HepG2 (cell line): ENCODE measurements at regions not wholly inside any gene's neighbourhood (a gene's known extent, or its start where the extent isn't known, plus 50 kb on each side); places are given as distances from the start of the nearest gene placed in this dataset.

Source experiments
- ATAC-seq: fragments of 200-7000 bp; cut with Tn5 transposase; 3 replicates; pipeline ENCODE4 v1.9.1; 2020; ENCODE audit warnings: mild to moderate bottlenecking, moderate library complexity
- BruUV-seq: library from RNA; stranded (reverse); fragments of 400-500 nt; replicated peaks from 2 replicates; lab custom pipeline; 2021; lab: Mats Ljungman, UMichigan
- CTCF ChIA-PET: fragments of 300-600 bp; formaldehyde crosslinking; extraction: SDS; loops from one replicate; lab custom pipeline; 2021; ENCODE audit warnings: low total read pairs, inconsistent platforms, low intra/inter-chr PET ratio; lab: Yijun Ruan, JAX
- POLR2A ChIA-PET: fragments of 350-600 bp; sonication (Branson Sonifier 250); formaldehyde crosslinking; loops from one replicate; lab custom pipeline; 2020; ENCODE audit warnings: antibody characterized with exemption, inconsistent platforms; lab: Yijun Ruan, JAX
- DNase-seq: peaks from one replicate; pipeline ENCODE4 v3.0.0-alpha.2; 2015; ENCODE audit warnings: low spot score
- FAIRE-seq: peaks from 3 replicates; lab custom pipeline; 2011; peaks lifted over from hg19 to GRCh38; lab: Jason Lieb, UNC
- H2AFZ ChIP-seq: one replicate; pipeline ENCODE4 v1.6.1; 2011; ENCODE audit warnings: low read length, inconsistent platforms
- H3K27ac ChIP-seq: fragments of 300-600 bp; 3 replicates; pipeline ENCODE4 v1.8.0; 2011; ENCODE audit warnings: mixed run types, mild to moderate bottlenecking, mixed read lengths, low read length, inconsistent platforms; ENCODE audit not compliant: insufficient read depth; ENCODE audit errors: extremely low read length
- H3K27me3 ChIP-seq, 2 experiments: fragments of 200-600 bp in 1 of 2; 2 replicates in 1 of 2; 3 replicates in 1 of 2; pipeline versions ENCODE4 v1.6.0 to v1.8.0; 2011; ENCODE audit warnings: low read length in 2 of 2, mild to moderate bottlenecking in 2 of 2, moderate library complexity in 2 of 2, inconsistent platforms in 1 of 2; ENCODE audit not compliant: insufficient read depth in 2 of 2, control insufficient read depth in 1 of 2
- H3K36me3 ChIP-seq, 2 experiments: fragments of 200-600 bp in 1 of 2; replicated peaks in 1 of 2; 2 replicates in 1 of 2; 3 replicates in 1 of 2; pipeline versions ENCODE4 v1.5.1 to v1.8.0; 2011; ENCODE audit warnings: low read length in 2 of 2, inconsistent platforms in 1 of 2; ENCODE audit not compliant: insufficient read depth in 2 of 2, control insufficient read depth in 1 of 2
- H3K4me1 ChIP-seq: 2 replicates; pipeline ENCODE4 v1.5.1; 2012; ENCODE audit warnings: low read length, inconsistent platforms; ENCODE audit not compliant: insufficient read depth
- H3K4me2 ChIP-seq: 2 replicates; pipeline ENCODE4 v1.6.0; 2011; ENCODE audit warnings: low read depth, low read length, inconsistent platforms
- H3K4me3 ChIP-seq, 3 experiments: fragments of 200-600 bp in 1 of 3; sonication (generic), shearing (Covaris generic) in 1 of 3; replicated peaks in 1 of 3; 2 replicates each; pipeline ENCODE4 v1.5.1; 2011 to 2016; ENCODE audit warnings: low read length in 3 of 3, inconsistent platforms in 2 of 3, low read depth in 2 of 3, mild to moderate bottlenecking in 2 of 3, control low read depth in 1 of 3, mixed read lengths in 1 of 3; ENCODE audit not compliant: insufficient read depth in 1 of 3
- H3K79me2 ChIP-seq: one replicate; pipeline ENCODE4 v1.6.1; 2011; ENCODE audit warnings: low read length, inconsistent platforms; ENCODE audit not compliant: insufficient read depth
- H3K9ac ChIP-seq: 2 replicates; pipeline ENCODE4 v1.6.0; 2011; ENCODE audit warnings: mild to moderate bottlenecking, low read depth, low read length, inconsistent platforms; ENCODE audit not compliant: insufficient read depth
- H3K9me3 ChIP-seq: 2 replicates; pipeline ENCODE4 v1.5.1; 2012; ENCODE audit warnings: mild to moderate bottlenecking, low read length
- H4K20me1 ChIP-seq: 2 replicates; pipeline ENCODE4 v1.6.0; 2011; ENCODE audit warnings: inconsistent platforms, mild to moderate bottlenecking, low read length, moderate library complexity; ENCODE audit not compliant: insufficient read depth
- CCDC6 ChIP-seq: sonication (generic); formaldehyde crosslinking; IDR thresholded peaks from 2 replicates; pipeline ENCODE4 v1.8.1; 2022; ENCODE audit warnings: mild to moderate bottlenecking, missing genetic modification reagents, moderate library complexity
- CEBPB ChIP-seq: IDR thresholded peaks from 2 replicates; pipeline ENCODE4 v1.6.1; 2011; ENCODE audit warnings: low read depth, low read length, improper control_type of control experiment, borderline replicate concordance
- KAT2B ChIP-seq: fragments of 150-350 bp; IDR thresholded peaks from 2 replicates; pipeline ENCODE4 v1.6.1; 2014; ENCODE audit warnings: low read depth, low read length, borderline replicate concordance
- MEIS1 ChIP-seq: sonication (generic); formaldehyde crosslinking; IDR thresholded peaks from 2 replicates; pipeline ENCODE4 v1.9.0; 2021; ENCODE audit warnings: mild to moderate bottlenecking, missing genetic modification reagents, moderate library complexity, borderline replicate concordance
- NFKB2 ChIP-seq: sonication (generic); formaldehyde crosslinking; IDR thresholded peaks from 2 replicates; pipeline ENCODE4 v1.4.0; 2020; ENCODE audit warnings: missing genetic modification reagents, borderline replicate concordance
- SP140L ChIP-seq: sonication (generic); formaldehyde crosslinking; IDR thresholded peaks from 2 replicates; pipeline ENCODE4 v1.4.0; 2020; ENCODE audit warnings: missing genetic modification reagents, borderline replicate concordance
- SRSF1 ChIP-seq: fragments of 200-400 bp; formaldehyde crosslinking; optimal IDR thresholded peaks from 2 replicates; pipeline ENCODE3; 2017; ENCODE audit warnings: mild to moderate bottlenecking, low read depth, low read length, moderate library complexity
- SRSF4 ChIP-seq: fragments of 200-400 bp; formaldehyde crosslinking; IDR thresholded peaks from one replicate; pipeline ENCODE4 v1.6.1; 2018; ENCODE audit warnings: mild to moderate bottlenecking, low read depth, low read length, moderate library complexity; ENCODE audit not compliant: poor library complexity, severe bottlenecking
- WIZ ChIP-seq: sonication (generic); formaldehyde crosslinking; IDR thresholded peaks from 2 replicates; pipeline ENCODE4 v1.5.1; 2020; ENCODE audit warnings: mild to moderate bottlenecking, missing genetic modification reagents
- ZNF143 ChIP-seq: sonication (generic); formaldehyde crosslinking; IDR thresholded peaks from 2 replicates; pipeline ENCODE4 v1.4.0; 2020; ENCODE audit warnings: missing genetic modification reagents
- ZNF160 ChIP-seq: sonication (generic); formaldehyde crosslinking; IDR thresholded peaks from 2 replicates; pipeline ENCODE4 v1.8.0; 2022; ENCODE audit warnings: mild to moderate bottlenecking, inconsistent platforms, missing genetic modification reagents
- ZNF629 ChIP-seq: sonication (generic); formaldehyde crosslinking; conservative IDR thresholded peaks from 2 replicates; pipeline ENCODE4 v1.5.0; 2020; ENCODE audit warnings: missing genetic modification reagents
- ZNF772 ChIP-seq: sonication (generic); formaldehyde crosslinking; IDR thresholded peaks from 2 replicates; pipeline ENCODE4 v1.5.0; 2020; ENCODE audit warnings: mild to moderate bottlenecking, missing genetic modification reagents
- ZSCAN22 ChIP-seq: sonication (generic); formaldehyde crosslinking; IDR thresholded peaks from 2 replicates; pipeline ENCODE4 v1.4.0; 2020; ENCODE audit warnings: mild to moderate bottlenecking, missing genetic modification reagents
- WGBS: methylation state at CpG from one replicate; pipeline ENCODE4 v1.1.6; 2017; ENCODE audit warnings: low lambda C conversion rate; 5-methylcytosine and 5-hydroxymethylcytosine counted together
- in situ Hi-C: cut with HindIII; loops from 2 replicates; pipeline ENCODE4 v1.10.0; 2017; ENCODE audit warnings: low pct_unique_long_range_greater_than_20kb; ENCODE audit not compliant: extremely low pct_ligation_motif_present
- intact Hi-C: fragments of 100-400 bp; cut with micrococcal nuclease; formaldehyde crosslinking; loops from one replicate; pipeline ENCODE4 v1.10.0; 2022; ENCODE audit not compliant: unreplicated experiment
- TF ChIP-seq, protein P1 (sequence below): sonication (generic); formaldehyde crosslinking; IDR thresholded peaks from 2 replicates; pipeline ENCODE4 v1.9.0; 2022; ENCODE audit warnings: low read depth, missing genetic modification reagents

DNA sequence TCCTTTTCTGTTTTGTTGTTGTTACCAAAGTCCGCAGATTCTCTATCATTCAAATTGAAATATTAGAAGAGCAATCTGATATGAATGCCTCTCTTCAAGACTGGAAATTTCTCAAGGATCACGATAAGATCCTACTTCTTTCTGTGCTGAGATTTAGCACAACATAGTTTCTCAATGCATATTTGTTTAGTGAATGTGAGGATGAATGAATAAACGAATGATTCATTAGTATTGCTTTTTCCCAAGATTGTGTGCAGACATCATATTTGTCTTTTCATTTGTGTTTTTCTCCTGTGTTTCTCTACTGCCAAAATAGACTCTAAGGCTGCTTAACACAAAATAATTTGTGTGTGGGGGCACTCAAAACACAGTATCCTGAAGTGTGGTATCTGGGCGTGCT, 862.7 kb upstream of the MAP3K7 start (continued):
- TF ChIP-seq NFKB2 (CRISPR knock-in tag) = no peak

DNA sequence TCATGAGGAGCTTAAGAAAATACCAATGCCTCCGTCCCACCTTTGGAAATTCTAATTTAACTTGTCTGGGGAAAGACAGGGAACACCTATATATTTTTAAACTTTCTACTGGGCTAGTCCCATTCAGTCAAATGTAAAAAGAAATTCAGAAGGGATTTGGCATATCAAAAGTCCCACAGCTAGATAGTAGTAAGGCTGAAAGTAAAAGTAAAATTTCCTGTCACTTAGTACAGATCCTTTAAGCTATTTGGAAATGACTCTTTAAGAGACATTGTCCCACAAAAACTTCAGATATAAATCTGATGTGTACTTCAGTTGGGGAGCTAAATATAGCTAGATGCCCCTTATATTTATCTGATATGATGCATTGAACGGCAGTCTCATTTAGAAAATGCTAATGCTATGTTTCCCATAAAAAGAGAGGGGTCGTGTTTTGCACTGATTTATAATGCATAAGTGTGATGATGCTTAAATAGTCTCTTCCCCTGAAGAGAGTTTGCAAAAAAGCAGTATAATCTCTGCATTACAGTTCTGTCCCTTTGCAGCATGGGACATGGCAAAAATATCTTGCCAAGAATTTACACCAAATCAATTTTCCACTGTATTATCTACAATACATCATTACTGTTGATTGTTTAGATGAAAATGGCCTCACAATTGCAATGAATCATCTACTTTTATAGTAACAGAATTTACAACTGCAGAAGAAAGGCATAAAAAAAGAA, 860.8 kb upstream of the MAP3K7 start:
- Histone ChIP-seq H3K27ac (no peak overlapping the region), H3K4me1 (no peaks in the 10 kb centered on the region), H4K20me1 (no peaks in the 10 kb centered on the region), H3K4me3 (no peak overlapping the region), H3K9ac (no peak overlapping the region), H3K9me3 (no peaks in the 10 kb centered on the region), H3K27me3 (no peaks in the 10 kb centered on the region), H3K36me3 (no peaks in the 10 kb centered on the region), H2AFZ (no peak overlapping the region), H3K4me2 (no peak overlapping the region), H3K79me2 (no peaks in the 10 kb centered on the region)
- FAIRE-seq (no peak), ATAC-seq (no peak), DNase-seq (no peak)
- TF ChIP-seq SP140L (no peak), SRSF4 (no peak), ZNF143 (CRISPR knock-in tag) (no peak), KAT2B (no peak), ZSCAN22 (CRISPR knock-in tag) (no peak), MEIS1 (no peak), ZNF160 (no peak), SRSF1 (no peak), CEBPB (no peak), ZNF629 (no peak), ZNF772 (CRISPR knock-in tag) (no peak), WIZ (CRISPR knock-in tag) (no peak), CCDC6 (no peak)
- TF ChIP-seq, protein P1, sequence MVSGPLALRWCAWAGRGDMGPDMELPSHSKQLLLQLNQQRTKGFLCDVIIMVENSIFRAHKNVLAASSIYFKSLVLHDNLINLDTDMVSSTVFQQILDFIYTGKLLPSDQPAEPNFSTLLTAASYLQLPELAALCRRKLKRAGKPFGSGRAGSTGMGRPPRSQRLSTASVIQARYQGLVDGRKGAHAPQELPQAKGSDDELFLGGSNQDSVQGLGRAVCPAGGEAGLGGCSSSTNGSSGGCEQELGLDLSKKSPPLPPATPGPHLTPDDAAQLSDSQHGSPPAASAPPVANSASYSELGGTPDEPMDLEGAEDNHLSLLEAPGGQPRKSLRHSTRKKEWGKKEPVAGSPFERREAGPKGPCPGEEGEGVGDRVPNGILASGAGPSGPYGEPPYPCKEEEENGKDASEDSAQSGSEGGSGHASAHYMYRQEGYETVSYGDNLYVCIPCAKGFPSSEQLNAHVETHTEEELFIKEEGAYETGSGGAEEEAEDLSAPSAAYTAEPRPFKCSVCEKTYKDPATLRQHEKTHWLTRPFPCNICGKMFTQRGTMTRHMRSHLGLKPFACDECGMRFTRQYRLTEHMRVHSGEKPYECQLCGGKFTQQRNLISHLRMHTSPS (CRISPR knock-in tag) = no peak
- 9% methylated on average over 3 of the region's 3 CpGs for WGBS
- no TSS peak for BruUV-seq
- intact Hi-C loops (no loop called here), in situ Hi-C loops (no loop called here)
- POLR2A ChIA-PET = no interaction called here
- CTCF ChIA-PET = no interaction called here
